Natural killer cell (primary cell): ENCODE measurements at regions not wholly inside any gene's neighbourhood (a gene's known extent, or its start where the extent isn't known, plus 50 kb on each side); places are given as distances from the start of the nearest gene placed in this dataset.

Source experiments
- ATAC-seq, 3 donors: fragments of 150-1000 bp in 2 of 3; fragments of 200-7000 bp in 1 of 3; cut with Tn5 transposase; 1 replicate in 1 of 3; 2 replicates in 2 of 3; pipeline ENCODE4 v1.10.0; 2021; ENCODE audit warnings: mild to moderate bottlenecking in 2 of 3, moderate library complexity in 2 of 3
- DNase-seq, 2 donors: peaks; one replicate each; pipeline versions ENCODE4 v3.0.0 to v3.0.0-alpha.2; 2013 to 2021; ENCODE audit warnings: mixed read lengths in 1 of 2
- H3K27ac ChIP-seq: one replicate; pipeline ENCODE4 v1.5.1; 2013; ENCODE audit warnings: mild to moderate bottlenecking, low read length
- H3K27me3 ChIP-seq: one replicate; pipeline ENCODE4 v1.6.1; 2013; ENCODE audit warnings: low read length; ENCODE audit not compliant: control insufficient read depth, insufficient read depth
- H3K36me3 ChIP-seq: one replicate; pipeline ENCODE4 v1.6.1; 2013; ENCODE audit warnings: low read length; ENCODE audit not compliant: control insufficient read depth, insufficient read depth
- H3K4me1 ChIP-seq: one replicate; pipeline ENCODE4 v1.6.1; 2013; ENCODE audit warnings: low read length; ENCODE audit not compliant: control insufficient read depth, insufficient read depth
- H3K4me3 ChIP-seq: one replicate; pipeline ENCODE4 v1.5.1; 2013; ENCODE audit warnings: low read length
- H3K9me3 ChIP-seq: one replicate; pipeline ENCODE4 v1.6.1; 2013; ENCODE audit warnings: low read length; ENCODE audit not compliant: control insufficient read depth, insufficient read depth
- H3K27ac Mint-ChIP-seq, 2 donors: one replicate each; pipeline ENCODE4 v1.8.0; 2022; ENCODE audit warnings: mild to moderate bottlenecking in 2 of 2, mixed read lengths in 2 of 2, moderate library complexity in 1 of 2
- H3K27me3 Mint-ChIP-seq, 2 donors: one replicate each; pipeline ENCODE4 v1.8.0; 2022; ENCODE audit warnings: low read depth in 2 of 2, mixed read lengths in 2 of 2
- H3K36me3 Mint-ChIP-seq: one replicate; pipeline ENCODE4 v1.8.0; 2022; ENCODE audit warnings: mixed read lengths
- H3K4me1 Mint-ChIP-seq, 2 donors: one replicate each; pipeline ENCODE4 v1.8.0; 2022; ENCODE audit warnings: mixed read lengths in 2 of 2
- H3K4me3 Mint-ChIP-seq: one replicate; pipeline ENCODE4 v1.8.0; 2022; ENCODE audit warnings: mild to moderate bottlenecking, moderate library complexity, mixed read lengths
- H3K9me3 Mint-ChIP-seq, 2 donors: one replicate each; pipeline ENCODE4 v1.8.0; 2022; ENCODE audit warnings: mixed read lengths in 2 of 2
- CTCF ChIP-seq: fragments of 200-600 bp; IDR thresholded peaks from one replicate; pipeline ENCODE4 v1.8.0; 2022; ENCODE audit warnings: antibody characterized with exemption
- WGBS: methylation state at CpG from one replicate; pipeline ENCODE4 v1.1.7; 2013; ENCODE audit warnings: missing lambda C conversion rate; ENCODE audit not compliant: insufficient coverage; 5-methylcytosine and 5-hydroxymethylcytosine counted together
- intact Hi-C: fragments of 100-400 bp; cut with micrococcal nuclease; formaldehyde crosslinking; loops from one replicate; pipeline ENCODE4 v1.14.2; 2022

- Histone ChIP-seq H3K36me3 (no peaks in the 10 kb centered on the region), H3K9me3 (no peaks in the 10 kb centered on the region), H3K27me3 (no peaks in the 10 kb centered on the region), H3K27ac (no peak overlapping the region), H3K4me3 (no peak overlapping the region), H3K4me1 (no peaks in the 10 kb centered on the region)
- ATAC-seq (no peak), DNase-seq (no peak)
- Mint-ChIP-seq H3K4me3 (no peak overlapping the region), H3K36me3 (no peaks in the 10 kb centered on the region), H3K27ac (no peak overlapping the region), H3K27me3 (no peaks in the 10 kb centered on the region), H3K9me3 (peaks cover 3 to 6% of the 10 kb centered on the region in 2 donors), H3K4me1 (no peaks in the 10 kb centered on the region)
- intact Hi-C loops, result no loop called here
- no peak for TF ChIP-seq CTCF
- 83% methylated on average over 5 of the region's 6 CpGs for WGBS
Observed at GRCh38 chr6:104601131-104601651, 258.5 kb downstream of the HACE1 start.

GRCh38 chr6:104600639-104600931 is 259.1 kb downstream of the HACE1 start:
- H3K27me3 Mint-ChIP-seq, result no peaks in the 10 kb centered on the region
- Histone ChIP-seq H3K4me3 (no peak overlapping the region), H3K27me3 (no peaks in the 10 kb centered on the region), H3K36me3 (no peaks in the 10 kb centered on the region), H3K27ac (no peak overlapping the region), H3K4me1 (no peaks in the 10 kb centered on the region), H3K9me3 (no peaks in the 10 kb centered on the region)
- H3K9me3 Mint-ChIP-seq, result peaks cover 6 to 7% of the 10 kb centered on the region in 2 donors
- no peak for DNase-seq
- intact Hi-C loops, result no loop called here
- H3K4me3 Mint-ChIP-seq, result no peak overlapping the region
- no peak for ATAC-seq
- WGBS, result no CpG with 5 or more reads among the region's 2 CpGs
- TF ChIP-seq CTCF, result no peak
- no peak overlapping the region for H3K27ac Mint-ChIP-seq
- H3K36me3 Mint-ChIP-seq, result no peaks in the 10 kb centered on the region
- H3K4me1 Mint-ChIP-seq, result no peaks in the 10 kb centered on the region

- intact Hi-C loops, result no loop called here
- Histone ChIP-seq H3K9me3 (no peaks in the 10 kb centered on the region), H3K4me3 (no peak overlapping the region), H3K4me1 (no peaks in the 10 kb centered on the region), H3K27me3 (no peaks in the 10 kb centered on the region), H3K36me3 (no peaks in the 10 kb centered on the region), H3K27ac (no peak overlapping the region)
- no peak for TF ChIP-seq CTCF
- Mint-ChIP-seq H3K27ac (no peak overlapping the region), H3K27me3 (no peaks in the 10 kb centered on the region), H3K36me3 (no peaks in the 10 kb centered on the region), H3K4me1 (no peaks in the 10 kb centered on the region), H3K4me3 (no peak overlapping the region), H3K9me3 (peaks cover 7% of the 10 kb centered on the region in 2 donors)
- 89% methylated on average over 1 of the region's 3 CpGs for WGBS
- DNase-seq (no peak), ATAC-seq (no peak)
Observed at GRCh38 chr6:104599821-104600638, 259.7 kb downstream of the HACE1 start.
